Erythroblast (primary cell): ENCODE measurements at regions not wholly inside any gene's neighbourhood (a gene's known extent, or its start where the extent isn't known, plus 50 kb on each side); places are given as distances from the start of the nearest gene placed in this dataset.

ENCODE experiments used
- GATA1 ChIP-seq: IDR thresholded peaks from 2 replicates; pipeline ENCODE4 v1.6.1; 2011; ENCODE audit warnings: low read depth, mild to moderate bottlenecking, control low read depth, low read length, moderate library complexity
- POLR2A ChIP-seq: IDR thresholded peaks from 2 replicates; pipeline ENCODE4 v1.6.1; 2011; ENCODE audit warnings: mild to moderate bottlenecking, low read length

- TF ChIP-seq POLR2A (no peak), GATA1 (no peak)
These were observed 179.5 kb downstream of the MRPL39 start for GRCh38 chr21:25427828-25428227.
